Hepatocyte (in vitro differentiated cells): ENCODE measurements at regions not wholly inside any gene's neighbourhood (a gene's known extent, or its start where the extent isn't known, plus 50 kb on each side); places are given as distances from the start of the nearest gene placed in this dataset. TPM values are rescaled to one million over a fixed set of nuclear protein-coding genes. Genes with fewer than 3 reads are reported as not detected.

Source experiments
- small RNA-seq: library from RNA; depleted of rRNA; stranded (forward); fragments of <200 nt; gene quantifications from one replicate; pipeline ENCODE3, GENCODE V24; 2014

Small RNAs in the stretch of these regions (small RNA-seq; reads per million reads assigned to genes)
- gene RNU6-274P, result not detected
